Stomach (tissue), 8 donors: ENCODE measurements at regions not wholly inside any gene's neighbourhood (a gene's known extent, or its start where the extent isn't known, plus 50 kb on each side); places are given as distances from the start of the nearest gene placed in this dataset.
"Not testable (repeated sequence)": the region's sequence is repeated elsewhere in the genome, so short reads cannot be mapped to it uniquely, and the experiment has no call there.

ENCODE experiments used
- DNase-seq, 2 donors: peaks; one replicate each; pipeline versions ENCODE4 v3.0.0 to v3.0.0-alpha.2; 2013 to 2019
- H3K27ac ChIP-seq, 5 donors: fragments of 200-600 bp in 4 of 5; sonication (generic) in 4 of 5; one replicate each; pipeline ENCODE4 v1.5.1; 2013 to 2019; ENCODE audit warnings: mild to moderate bottlenecking in 1 of 5, moderate library complexity in 1 of 5
- H3K27me3 ChIP-seq, 3 donors: fragments of 200-600 bp; sonication (generic); one replicate each; pipeline ENCODE4 v1.5.1; 2017 to 2019; ENCODE audit warnings: mixed run types in 1 of 3
- H3K36me3 ChIP-seq, 4 donors: fragments of 200-600 bp; sonication (generic); 1 replicate in 3 of 4; 2 replicates in 1 of 4; pipeline ENCODE4 v1.5.1; 2016 to 2019
- H3K4me1 ChIP-seq, 4 donors: fragments of 200-600 bp; sonication (generic); one replicate each; pipeline ENCODE4 v1.5.1; 2016 to 2019
- H3K4me3 ChIP-seq, 4 donors: fragments of 200-600 bp; sonication (generic) in 3 of 4; one replicate each; pipeline ENCODE4 v1.5.1; 2016 to 2019; ENCODE audit warnings: mild to moderate bottlenecking in 1 of 4
- H3K9me3 ChIP-seq, 4 donors: fragments of 200-600 bp; sonication (generic); one replicate each; pipeline ENCODE4 v1.5.1; 2016 to 2019
- EP300 ChIP-seq: sonication (generic); formaldehyde crosslinking; IDR thresholded peaks from one replicate; pipeline ENCODE4 v1.6.1; 2017; ENCODE audit warnings: antibody characterized with exemption
- POLR2A ChIP-seq, 4 donors: fragments of 450-650 bp; IDR thresholded peaks; one replicate each; pipeline ENCODE4 v1.6.1; 2016; ENCODE audit warnings: antibody characterized with exemption in 4 of 4, control low read depth in 2 of 4, mild to moderate bottlenecking in 1 of 4, moderate library complexity in 1 of 4
- POLR2AphosphoS5 ChIP-seq, 3 donors: sonication (generic); formaldehyde crosslinking; IDR thresholded peaks; one replicate each; pipeline ENCODE4 v1.6.1; 2016; ENCODE audit warnings: antibody characterized with exemption in 3 of 3
- WGBS, 5 donors: extraction: QIAGEN DNeasy Blood & Tissue Kit in 3 of 5; methylation state at CpG; one replicate each; pipeline versions ENCODE4 v1.1.5 to v1.1.7; 2013 to 2018; 5-methylcytosine and 5-hydroxymethylcytosine counted together
- intact Hi-C: fragments of 100-400 bp; cut with DNase I; formaldehyde crosslinking; loops from one replicate; pipeline ENCODE4 v1.15.1; 2023; ENCODE audit warnings: low total_unique reads
- TF ChIP-seq, protein P1 (sequence below), 7 experiments: fragments of 450-650 bp in 4 of 7; fragments of 200-600 bp in 3 of 7; sonication (generic) in 3 of 7; IDR thresholded peaks; one replicate each; pipeline ENCODE4 v1.5.1; 2016 to 2019; ENCODE audit warnings: antibody characterized with exemption in 7 of 7, control low read depth in 2 of 7, mild to moderate bottlenecking in 1 of 7
- donor health status: healthy with polysubstance abuse.
- donor health status: Bipolar disorder and iron deficiency.
- donor health status: healthy.

DNA sequence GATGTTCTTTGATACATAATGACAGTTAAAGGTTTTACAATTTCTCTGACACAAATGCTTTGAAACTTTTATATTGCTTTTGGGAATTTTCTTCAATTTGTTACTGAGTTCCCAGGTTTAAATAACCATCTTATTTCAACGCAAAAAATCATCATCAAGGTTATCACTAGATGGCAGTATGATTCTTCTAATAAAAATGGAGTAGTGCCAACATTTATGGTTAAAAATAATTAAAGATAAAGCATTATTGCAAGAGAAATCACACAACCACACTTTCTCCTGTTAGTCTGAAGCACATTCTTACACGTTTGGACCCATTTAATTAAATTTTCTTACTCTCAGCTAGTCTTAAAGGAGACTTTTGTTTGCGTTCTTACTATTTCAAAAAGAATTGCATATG, 611.3 kb upstream of the CPXCR1 start:
- no peaks in the 10 kb centered on the region for H3K4me1 ChIP-seq
- no peaks in the 10 kb centered on the region for H3K27me3 ChIP-seq
- H3K36me3 ChIP-seq: no peaks in the 10 kb centered on the region
- intact Hi-C loops: no loop called here
- peak in 1 of 2 donors; percentile 2 for DNase-seq
- WGBS, 5 donors: 15 to 24% (median 18%) methylated on average over 3 of the region's 3 CpGs
- H3K4me3 ChIP-seq: no peak overlapping the region
- H3K9me3 ChIP-seq: no peaks in the 10 kb centered on the region
- no peak overlapping the region for H3K27ac ChIP-seq
- TF ChIP-seq, protein P1, sequence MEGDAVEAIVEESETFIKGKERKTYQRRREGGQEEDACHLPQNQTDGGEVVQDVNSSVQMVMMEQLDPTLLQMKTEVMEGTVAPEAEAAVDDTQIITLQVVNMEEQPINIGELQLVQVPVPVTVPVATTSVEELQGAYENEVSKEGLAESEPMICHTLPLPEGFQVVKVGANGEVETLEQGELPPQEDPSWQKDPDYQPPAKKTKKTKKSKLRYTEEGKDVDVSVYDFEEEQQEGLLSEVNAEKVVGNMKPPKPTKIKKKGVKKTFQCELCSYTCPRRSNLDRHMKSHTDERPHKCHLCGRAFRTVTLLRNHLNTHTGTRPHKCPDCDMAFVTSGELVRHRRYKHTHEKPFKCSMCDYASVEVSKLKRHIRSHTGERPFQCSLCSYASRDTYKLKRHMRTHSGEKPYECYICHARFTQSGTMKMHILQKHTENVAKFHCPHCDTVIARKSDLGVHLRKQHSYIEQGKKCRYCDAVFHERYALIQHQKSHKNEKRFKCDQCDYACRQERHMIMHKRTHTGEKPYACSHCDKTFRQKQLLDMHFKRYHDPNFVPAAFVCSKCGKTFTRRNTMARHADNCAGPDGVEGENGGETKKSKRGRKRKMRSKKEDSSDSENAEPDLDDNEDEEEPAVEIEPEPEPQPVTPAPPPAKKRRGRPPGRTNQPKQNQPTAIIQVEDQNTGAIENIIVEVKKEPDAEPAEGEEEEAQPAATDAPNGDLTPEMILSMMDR (IDR thresholded peaks at IDR 0.05): no peak
- TF ChIP-seq EP300 (no peak), POLR2A (IDR thresholded peaks at IDR 0.05) (no peak), POLR2AphosphoS5 (IDR thresholded peaks at IDR 0.05) (no peak)

DNA sequence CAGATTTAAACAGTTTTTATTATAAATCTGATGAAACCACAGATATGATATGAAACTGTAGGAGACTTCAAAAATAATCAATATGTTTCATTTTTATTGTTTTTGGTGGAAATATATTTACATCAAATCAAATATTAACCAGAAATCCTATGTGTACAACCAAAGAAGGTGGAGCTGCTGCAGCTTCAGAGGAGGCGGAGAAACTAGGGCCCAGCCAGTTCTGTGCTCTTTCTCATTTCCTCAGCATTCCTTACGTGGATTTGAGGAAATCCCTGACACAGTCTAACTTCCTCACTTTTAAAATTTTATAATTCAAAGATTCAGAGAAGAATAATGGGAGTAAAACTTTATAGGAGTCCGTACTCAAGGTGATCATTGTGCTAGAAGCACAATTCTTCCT, 610.7 kb upstream of the CPXCR1 start:
- H3K27ac ChIP-seq: no peak overlapping the region
- intact Hi-C loops: no loop called here
- no peak overlapping the region for H3K4me3 ChIP-seq
- DNase-seq: peak in 1 of 2 donors; percentile 6
- no peaks in the 10 kb centered on the region for H3K36me3 ChIP-seq
- no peaks in the 10 kb centered on the region for H3K27me3 ChIP-seq
- 32 to 54% (median 40%) methylated on average over 3 of the region's 3 CpGs for WGBS, 5 donors
- no peaks in the 10 kb centered on the region for H3K4me1 ChIP-seq
- H3K9me3 ChIP-seq: no peaks in the 10 kb centered on the region
- TF ChIP-seq POLR2A (IDR thresholded peaks at IDR 0.05) (no peak), POLR2AphosphoS5 (IDR thresholded peaks at IDR 0.05) (no peak), EP300 (no peak)
- TF ChIP-seq, protein P1 (IDR thresholded peaks at IDR 0.05): no peak

DNA sequence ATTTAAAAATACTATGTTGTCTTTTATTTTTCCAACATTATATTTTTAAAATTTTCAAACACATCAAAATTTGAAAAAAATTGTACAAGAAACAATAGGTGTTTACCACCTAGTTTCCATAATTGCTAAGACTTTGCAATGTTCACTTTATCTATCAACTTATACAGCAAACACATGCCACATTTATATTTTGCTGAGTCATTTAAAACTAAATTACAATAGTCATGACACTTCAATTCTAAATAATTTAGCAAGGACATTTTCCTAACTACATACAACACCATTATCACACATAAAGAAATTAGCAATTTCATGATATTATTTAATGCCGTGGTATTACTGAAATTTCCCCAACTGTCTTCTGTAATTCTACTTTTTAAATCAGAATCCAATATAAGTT, 600.4 kb upstream of the CPXCR1 start:
- H3K4me1 ChIP-seq: no peaks in the 10 kb centered on the region
- TF ChIP-seq POLR2AphosphoS5 (IDR thresholded peaks at IDR 0.05) (no peak), EP300 (no peak), POLR2A (IDR thresholded peaks at IDR 0.05) (no peak)
- TF ChIP-seq, protein P1 (IDR thresholded peaks at IDR 0.05): no peak
- H3K9me3 ChIP-seq: no peaks in the 10 kb centered on the region
- intact Hi-C loops: no loop called here
- WGBS, 5 donors: 85 to 100% (median 96%) methylated on average over 1 of the region's 1 CpG
- H3K27me3 ChIP-seq: no peaks in the 10 kb centered on the region
- no peak overlapping the region for H3K27ac ChIP-seq
- no peak for DNase-seq
- H3K4me3 ChIP-seq: no peak overlapping the region
- H3K36me3 ChIP-seq: no peaks in the 10 kb centered on the region

DNA sequence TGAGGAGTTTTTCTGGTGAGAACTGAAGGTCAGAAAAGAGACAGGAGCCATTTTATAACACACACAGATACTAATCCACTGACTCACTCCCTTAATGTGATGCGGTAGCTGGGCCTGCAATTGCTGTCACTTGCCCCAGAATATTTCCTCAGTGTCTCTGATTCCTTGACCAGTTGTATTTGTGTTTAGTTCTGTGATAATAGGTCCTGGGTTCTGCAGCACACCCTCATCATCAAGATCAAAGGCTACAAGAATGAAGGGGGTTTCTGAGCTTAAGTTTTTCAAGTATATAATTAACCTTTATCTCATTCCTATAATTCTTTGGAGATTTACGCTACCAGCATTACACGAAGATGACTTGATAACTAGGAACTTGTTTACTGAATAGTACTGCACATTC, 576.5 kb upstream of the CPXCR1 start:
- Histone ChIP-seq H3K4me1 (no peaks in the 10 kb centered on the region), H3K4me3 (no peak overlapping the region), H3K36me3 (no peaks in the 10 kb centered on the region), H3K27me3 (no peaks in the 10 kb centered on the region), H3K27ac (no peak overlapping the region), H3K9me3 (peaks cover 0 to 12% (median 5%) of the 10 kb centered on the region in 4 donors)
- intact Hi-C loops: no loop called here
- no peak for DNase-seq
- WGBS, 5 donors: 47 to 69% (median 58%) methylated on average over 3 of the region's 3 CpGs
- TF ChIP-seq, protein P1 (IDR thresholded peaks at IDR 0.05): no peak
- TF ChIP-seq POLR2AphosphoS5 (IDR thresholded peaks at IDR 0.05) (no peak), EP300 (no peak), POLR2A (IDR thresholded peaks at IDR 0.05) (no peak)

DNA sequence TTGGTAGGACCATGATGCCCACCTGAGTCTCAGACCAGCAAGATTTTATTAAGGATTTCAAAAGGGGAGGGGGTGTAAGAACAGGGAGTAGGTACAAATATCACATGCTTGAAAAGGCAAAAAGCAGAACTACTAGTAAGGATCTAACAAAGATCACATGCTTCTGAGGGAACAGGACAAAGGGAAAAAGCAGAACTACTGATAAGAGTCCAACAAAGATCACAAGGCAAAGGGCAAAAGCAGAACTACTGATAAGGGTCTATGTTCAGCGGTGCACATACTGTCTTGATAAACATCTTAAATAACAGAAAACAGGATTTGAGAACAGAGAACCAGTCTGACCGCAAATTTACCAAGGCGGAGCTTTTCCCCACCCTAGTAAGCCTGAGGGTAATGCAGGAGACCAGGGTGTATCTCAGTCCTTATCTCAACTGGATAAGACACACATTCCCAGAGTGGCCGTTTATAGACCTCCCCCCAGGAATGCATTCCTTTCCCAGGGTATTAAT, 573.0 kb upstream of the CPXCR1 start:
- H3K27me3 ChIP-seq, H3K4me3 ChIP-seq, DNase-seq, intact Hi-C loops, H3K27ac ChIP-seq, H3K36me3 ChIP-seq, H3K4me1 ChIP-seq: not testable (repeated sequence)
- H3K9me3 ChIP-seq: peaks cover 0 to 12% (median 5%) of the 10 kb centered on the region in 4 donors
- WGBS, 5 donors: 40 to 62% (median 54%) methylated on average over 3 to 4 of the region's 4 CpGs
